NT2/D1 (cell line): ENCODE measurements at regions not wholly inside any gene's neighbourhood (a gene's known extent, or its start where the extent isn't known, plus 50 kb on each side); places are given as distances from the start of the nearest gene placed in this dataset.
A peak's percentile ranks its signal among the peaks of the same experiment; 100 is the strongest.

Experiments
- DNase-seq: peaks from one replicate; pipeline ENCODE4 v3.0.0-alpha.2; 2011; ENCODE audit warnings: low read depth, low spot score
- H3K27me3 ChIP-seq: 2 replicates; pipeline ENCODE4 v1.6.0; 2011; ENCODE audit warnings: mild to moderate bottlenecking; ENCODE audit not compliant: insufficient read length, insufficient read depth
- H3K36me3 ChIP-seq: 2 replicates; pipeline ENCODE4 v1.6.1; 2011; ENCODE audit warnings: mild to moderate bottlenecking, low read length, mixed read lengths; ENCODE audit not compliant: insufficient read depth, insufficient read length
- H3K4me1 ChIP-seq: 2 replicates; pipeline ENCODE4 v1.5.1; 2011; ENCODE audit not compliant: insufficient read depth, insufficient read length
- H3K4me3 ChIP-seq: 2 replicates; pipeline ENCODE4 v1.5.1; 2011; ENCODE audit warnings: low read depth; ENCODE audit not compliant: insufficient read length
- H3K9ac ChIP-seq: 2 replicates; pipeline ENCODE4 v1.6.0; 2011; ENCODE audit warnings: low read depth; ENCODE audit not compliant: insufficient read length
- H3K9me3 ChIP-seq: 2 replicates; pipeline ENCODE4 v1.5.1; 2011; ENCODE audit warnings: mild to moderate bottlenecking, low read length; ENCODE audit not compliant: insufficient read depth
- SUZ12 ChIP-seq: IDR thresholded peaks from 2 replicates; pipeline ENCODE4 v1.6.1; 2011; ENCODE audit not compliant: insufficient read length, insufficient read depth; ENCODE audit errors: extremely low read depth
- YY1 ChIP-seq: IDR thresholded peaks from 2 replicates; pipeline ENCODE4 v1.6.1; 2011; ENCODE audit not compliant: insufficient read length, insufficient read depth
- ZNF274 ChIP-seq: IDR thresholded peaks from 2 replicates; pipeline ENCODE4 v1.6.1; 2011; ENCODE audit warnings: mild to moderate bottlenecking, low read depth, low read length

GRCh38 chr2:217216982-217217381, 357.1 kb upstream of the TNP1 start:
- Histone ChIP-seq H3K4me3 (no peak overlapping the region), H3K36me3 (no peaks in the 10 kb centered on the region), H3K4me1 (no peaks in the 10 kb centered on the region), H3K9me3 (no peaks in the 10 kb centered on the region), H3K9ac (no peak overlapping the region), H3K27me3 (no peaks in the 10 kb centered on the region)
- TF ChIP-seq SUZ12 (no peak), YY1 (no peak), ZNF274 (no peak)
- no peak for DNase-seq

GRCh38 chr2:217216316-217216715, 356.5 kb upstream of the TNP1 start:
- Histone ChIP-seq H3K36me3 (no peaks in the 10 kb centered on the region), H3K4me3 (no peak overlapping the region), H3K27me3 (no peaks in the 10 kb centered on the region), H3K9me3 (no peaks in the 10 kb centered on the region), H3K4me1 (no peaks in the 10 kb centered on the region), H3K9ac (no peak overlapping the region)
- TF ChIP-seq YY1 (no peak), ZNF274 (no peak), SUZ12 (no peak)
- DNase-seq: no peak

DNA sequence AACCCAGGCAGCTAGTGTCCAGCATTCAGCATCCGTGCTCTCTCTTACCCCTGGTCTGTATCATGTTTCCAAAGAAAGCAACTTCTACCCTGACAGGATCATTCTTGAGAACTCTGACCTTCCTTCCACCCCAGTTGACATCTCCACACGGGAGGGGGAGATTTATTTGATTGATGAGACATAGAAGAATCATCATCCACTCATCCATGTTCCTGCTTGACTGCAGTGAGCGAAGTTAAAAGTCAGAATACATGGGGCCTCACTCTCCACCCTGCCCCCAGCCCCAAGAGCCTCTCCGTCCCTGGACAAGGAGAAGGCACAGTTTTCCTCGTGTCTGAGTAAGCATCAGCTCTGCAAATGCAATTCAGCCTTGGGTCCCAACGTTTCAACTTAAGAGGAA, 356.0 kb upstream of the TNP1 start:
- DNase-seq: no peak
- Histone ChIP-seq H3K4me3 (no peak overlapping the region), H3K9ac (no peak overlapping the region), H3K36me3 (no peaks in the 10 kb centered on the region), H3K27me3 (no peaks in the 10 kb centered on the region), H3K4me1 (no peaks in the 10 kb centered on the region), H3K9me3 (no peaks in the 10 kb centered on the region)
- TF ChIP-seq YY1: no peak
- TF ChIP-seq SUZ12: no peak
- TF ChIP-seq ZNF274: no peak

GRCh38 chr2:217208867-217209266, 349.0 kb upstream of the TNP1 start:
- TF ChIP-seq SUZ12 (no peak), YY1 (no peak), ZNF274 (no peak)
- DNase-seq: peak; percentile 30
- peaks cover 9% of the 10 kb centered on the region for H3K4me1 ChIP-seq
- H3K4me3 ChIP-seq: no peak overlapping the region
- H3K9me3 ChIP-seq: peaks cover 5% of the 10 kb centered on the region
- no peaks in the 10 kb centered on the region for H3K27me3 ChIP-seq
- H3K9ac ChIP-seq: no peak overlapping the region
- H3K36me3 ChIP-seq: no peaks in the 10 kb centered on the region

GRCh38 chr2:217207699-217208010, 347.8 kb upstream of the TNP1 start:
- Histone ChIP-seq H3K4me3 (no peak overlapping the region), H3K27me3 (no peaks in the 10 kb centered on the region), H3K4me1 (peaks cover 9% of the 10 kb centered on the region), H3K36me3 (no peaks in the 10 kb centered on the region), H3K9me3 (peaks cover 12% of the 10 kb centered on the region), H3K9ac (no peak overlapping the region)
- TF ChIP-seq SUZ12 (no peak), YY1 (no peak), ZNF274 (no peak)
- no peak for DNase-seq

DNA sequence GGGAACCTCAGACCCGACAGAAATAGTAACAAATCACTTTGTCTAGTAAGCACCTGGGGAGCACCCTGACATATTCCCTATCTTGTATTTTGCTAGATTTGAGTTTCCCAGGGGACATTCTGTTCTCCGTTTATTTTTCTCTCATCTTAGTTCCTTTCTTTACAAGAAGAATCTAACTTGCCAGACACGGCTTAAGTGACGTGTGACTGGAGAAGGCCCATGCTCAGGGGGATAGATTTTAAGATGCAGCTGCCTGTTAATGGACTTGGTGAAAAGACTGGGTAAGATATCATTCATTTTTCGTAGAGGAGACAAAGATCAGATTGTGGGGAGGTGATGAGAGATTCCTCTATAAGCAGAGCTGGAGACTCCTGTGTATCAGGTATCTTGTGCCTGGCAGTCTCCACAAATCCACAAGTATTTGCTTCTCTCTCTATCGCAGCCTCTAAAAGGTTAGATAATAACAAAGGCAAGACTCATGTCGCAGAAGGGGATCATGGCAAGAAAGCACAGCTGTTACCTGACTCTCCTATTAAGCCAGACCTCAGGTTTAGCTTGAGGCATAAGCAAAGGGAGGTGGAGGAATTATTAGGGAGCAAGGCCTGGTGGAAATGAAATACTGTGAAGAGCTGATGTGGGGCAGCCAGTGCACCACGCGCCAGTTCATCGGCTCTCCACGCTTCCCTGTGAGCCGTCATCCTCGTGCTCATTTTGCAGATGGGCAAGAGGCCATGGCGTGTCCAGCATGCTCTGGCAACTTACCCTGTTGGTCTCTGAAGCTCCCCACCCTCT, 347.2 kb upstream of the TNP1 start:
- H3K4me1 ChIP-seq: peaks cover 9% of the 10 kb centered on the region
- H3K9ac ChIP-seq: no peak overlapping the region
- no peak overlapping the region for H3K4me3 ChIP-seq
- H3K9me3 ChIP-seq: peaks cover 12% of the 10 kb centered on the region
- no peaks in the 10 kb centered on the region for H3K27me3 ChIP-seq
- DNase-seq: no peak
- no peaks in the 10 kb centered on the region for H3K36me3 ChIP-seq
- TF ChIP-seq ZNF274 (no peak), YY1 (no peak), SUZ12 (no peak)

GRCh38 chr2:217206016-217206725, 346.3 kb upstream of the TNP1 start:
- H3K4me3 ChIP-seq: no peak overlapping the region
- peaks cover 9% of the 10 kb centered on the region for H3K4me1 ChIP-seq
- peaks cover 12% of the 10 kb centered on the region for H3K9me3 ChIP-seq
- no peaks in the 10 kb centered on the region for H3K27me3 ChIP-seq
- TF ChIP-seq YY1 (no peak), SUZ12 (no peak), ZNF274 (no peak)
- H3K9ac ChIP-seq: no peak overlapping the region
- no peak for DNase-seq
- no peaks in the 10 kb centered on the region for H3K36me3 ChIP-seq
